ENCODE measurements at regions not wholly inside any gene's neighbourhood (a gene's known extent, or its start where the extent isn't known, plus 50 kb on each side); places are given as distances from the start of the nearest gene placed in this dataset.

GRCh38 chr3:178246004-178246403 is 290.2 kb upstream of the KCNMB2 start:
- no peak overlapping the region for H3K4me3 ChIP-seq (ENCODE audit: low read depth, low read length)
- H3K36me3 ChIP-seq (ENCODE audit: control insufficient read depth in 1 of 2, insufficient read depth in 2 of 2, low read length in 2 of 2), result no peaks in the 10 kb centered on the region
- H3K9me3 ChIP-seq (ENCODE audit: insufficient read depth, low read depth, low read length), result no peaks in the 10 kb centered on the region
- H2AFZ ChIP-seq (ENCODE audit: insufficient read depth, low read length, poor library complexity), result no peak overlapping the region
- H2AK5ac ChIP-seq (ENCODE audit: low read length), result no peak overlapping the region
- no peak overlapping the region for H3K4ac ChIP-seq (ENCODE audit: low read depth, low read length)
- no peaks in the 10 kb centered on the region for H3K27me3 ChIP-seq (ENCODE audit: insufficient read depth, low read length)
- H3K9ac ChIP-seq (ENCODE audit: low read length), result no peak overlapping the region
- no peak overlapping the region for H3K18ac ChIP-seq (ENCODE audit: low read length)
- no peak overlapping the region for H4K12ac ChIP-seq (ENCODE audit: low read depth, low read length)
- no peak overlapping the region for H2BK5ac ChIP-seq (ENCODE audit: low read depth, low read length, poor library complexity)
- H2BK120ac ChIP-seq (ENCODE audit: insufficient read depth, low read length, poor library complexity), result no peak overlapping the region
- no CpG with 5 or more reads among the region's 3 CpGs for WGBS (ENCODE audit: extremely low coverage, insufficient coverage, insufficient read length)
- H4K91ac ChIP-seq (ENCODE audit: low read depth, low read length), result no peak overlapping the region
- H3K4me2 ChIP-seq (ENCODE audit: low read length), result no peak overlapping the region
- H3K79me1 ChIP-seq (ENCODE audit: low read length), result no peaks in the 10 kb centered on the region
- no peak overlapping the region for H3K23ac ChIP-seq (ENCODE audit: low read length)
- H3K4me1 ChIP-seq (ENCODE audit: control insufficient read depth in 1 of 2, insufficient read depth in 2 of 2, low read length in 2 of 2), result no peaks in the 10 kb centered on the region
- no peak for DNase-seq
- H4K8ac ChIP-seq (ENCODE audit: low read depth, low read length), result no peak overlapping the region
- H3K14ac ChIP-seq (ENCODE audit: low read length), result no peak overlapping the region
- H3K79me2 ChIP-seq (ENCODE audit: control insufficient read depth, insufficient read depth, low read length, poor library complexity), result no peaks in the 10 kb centered on the region
- H2BK12ac ChIP-seq (ENCODE audit: low read length), result no peak overlapping the region
- no peak overlapping the region for H3K27ac ChIP-seq (ENCODE audit: low read depth, low read length)

- no peak for DNase-seq
- no peak overlapping the region for H2BK120ac ChIP-seq (ENCODE audit: insufficient read depth, low read length, poor library complexity)
- H3K9me3 ChIP-seq (ENCODE audit: insufficient read depth, low read depth, low read length), result no peaks in the 10 kb centered on the region
- H2BK12ac ChIP-seq (ENCODE audit: low read length), result no peak overlapping the region
- no peaks in the 10 kb centered on the region for H3K27me3 ChIP-seq (ENCODE audit: insufficient read depth, low read length)
- no peaks in the 10 kb centered on the region for H3K79me2 ChIP-seq (ENCODE audit: control insufficient read depth, insufficient read depth, low read length, poor library complexity)
- no peak overlapping the region for H2AFZ ChIP-seq (ENCODE audit: insufficient read depth, low read length, poor library complexity)
- no peak overlapping the region for H2BK5ac ChIP-seq (ENCODE audit: low read depth, low read length, poor library complexity)
- H3K4ac ChIP-seq (ENCODE audit: low read depth, low read length), result no peak overlapping the region
- no peak overlapping the region for H3K27ac ChIP-seq (ENCODE audit: low read depth, low read length)
- no peak overlapping the region for H3K4me2 ChIP-seq (ENCODE audit: low read length)
- WGBS (ENCODE audit: extremely low coverage, insufficient coverage, insufficient read length), result no CpG with 5 or more reads among the region's 2 CpGs
- H3K18ac ChIP-seq (ENCODE audit: low read length), result no peak overlapping the region
- H3K14ac ChIP-seq (ENCODE audit: low read length), result no peak overlapping the region
- no peak overlapping the region for H3K23ac ChIP-seq (ENCODE audit: low read length)
- H2AK5ac ChIP-seq (ENCODE audit: low read length), result no peak overlapping the region
- no peak overlapping the region for H3K4me3 ChIP-seq (ENCODE audit: low read depth, low read length)
- H3K36me3 ChIP-seq (ENCODE audit: control insufficient read depth in 1 of 2, insufficient read depth in 2 of 2, low read length in 2 of 2), result no peaks in the 10 kb centered on the region
- H3K9ac ChIP-seq (ENCODE audit: low read length), result no peak overlapping the region
- no peaks in the 10 kb centered on the region for H3K79me1 ChIP-seq (ENCODE audit: low read length)
- no peak overlapping the region for H4K8ac ChIP-seq (ENCODE audit: low read depth, low read length)
- no peaks in the 10 kb centered on the region for H3K4me1 ChIP-seq (ENCODE audit: control insufficient read depth in 1 of 2, insufficient read depth in 2 of 2, low read length in 2 of 2)
- no peak overlapping the region for H4K91ac ChIP-seq (ENCODE audit: low read depth, low read length)
- H4K12ac ChIP-seq (ENCODE audit: low read depth, low read length), result no peak overlapping the region
Observed at GRCh38 chr3:178255315-178255714, 280.9 kb upstream of the KCNMB2 start.

DNA sequence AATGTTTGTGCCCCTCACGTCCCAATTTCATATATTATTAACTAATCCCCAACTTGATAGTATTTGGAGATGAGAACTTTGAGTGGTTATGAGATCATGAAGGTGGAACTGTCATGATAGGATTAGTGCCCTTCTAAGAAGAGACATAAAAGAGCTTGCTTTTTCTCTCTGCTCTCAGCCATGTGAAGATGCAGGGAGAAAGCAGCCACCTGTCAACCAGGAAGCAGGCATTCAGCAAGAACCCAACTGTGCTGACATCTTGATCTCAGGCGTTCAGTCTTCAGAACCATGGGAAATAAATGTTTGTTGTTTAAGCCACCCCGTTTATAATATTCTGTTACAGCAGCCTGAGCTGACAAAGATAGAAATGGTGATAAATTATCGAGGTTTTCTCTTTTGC is 278.7 kb upstream of the KCNMB2 start:
- Histone ChIP-seq H3K23ac (ENCODE audit: low read length) (no peak overlapping the region), H2BK12ac (ENCODE audit: low read length) (no peak overlapping the region), H2BK120ac (ENCODE audit: insufficient read depth, low read length, poor library complexity) (no peak overlapping the region), H3K4ac (ENCODE audit: low read depth, low read length) (no peak overlapping the region), H2AK5ac (ENCODE audit: low read length) (no peak overlapping the region), H3K18ac (ENCODE audit: low read length) (no peak overlapping the region), H3K14ac (ENCODE audit: low read length) (no peak overlapping the region), H3K27me3 (ENCODE audit: insufficient read depth, low read length) (no peaks in the 10 kb centered on the region), H2AFZ (ENCODE audit: insufficient read depth, low read length, poor library complexity) (no peak overlapping the region), H3K9ac (ENCODE audit: low read length) (no peak overlapping the region), H3K36me3 (ENCODE audit: control insufficient read depth in 1 of 2, insufficient read depth in 2 of 2, low read length in 2 of 2) (no peaks in the 10 kb centered on the region), H3K79me1 (ENCODE audit: low read length) (no peaks in the 10 kb centered on the region), H3K4me1 (ENCODE audit: control insufficient read depth in 1 of 2, insufficient read depth in 2 of 2, low read length in 2 of 2) (no peaks in the 10 kb centered on the region), H4K8ac (ENCODE audit: low read depth, low read length) (no peak overlapping the region), H3K79me2 (ENCODE audit: control insufficient read depth, insufficient read depth, low read length, poor library complexity) (no peaks in the 10 kb centered on the region), H3K9me3 (ENCODE audit: insufficient read depth, low read depth, low read length) (no peaks in the 10 kb centered on the region), H3K4me2 (ENCODE audit: low read length) (no peak overlapping the region), H3K4me3 (ENCODE audit: low read depth, low read length) (no peak overlapping the region), H4K12ac (ENCODE audit: low read depth, low read length) (no peak overlapping the region), H2BK5ac (ENCODE audit: low read depth, low read length, poor library complexity) (no peak overlapping the region), H3K27ac (ENCODE audit: low read depth, low read length) (no peak overlapping the region), H4K91ac (ENCODE audit: low read depth, low read length) (no peak overlapping the region)
- no peak for DNase-seq
- whole genome bisulfite sequencing (ENCODE audit: extremely low coverage, insufficient coverage, insufficient read length), result no CpG with 5 or more reads among the region's 4 CpGs

DNA sequence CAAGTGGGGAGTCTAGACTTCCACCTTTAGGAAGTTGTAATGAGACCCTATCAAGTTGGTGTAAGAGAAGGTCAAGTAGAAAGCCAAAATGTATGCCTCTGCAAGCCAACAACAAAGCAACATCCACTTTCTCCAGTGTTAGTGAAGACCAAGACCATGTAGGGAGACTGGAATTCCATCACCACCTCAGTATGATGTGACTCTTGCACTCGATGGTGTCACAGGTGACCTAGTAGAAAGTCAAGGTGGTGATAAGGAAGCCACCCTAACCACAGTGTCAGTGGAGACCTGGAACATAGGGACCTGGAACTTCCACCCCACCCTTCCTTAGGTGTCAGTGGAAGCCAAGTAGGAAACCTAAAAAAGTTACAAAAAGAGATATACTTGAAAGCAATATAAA is 278.1 kb upstream of the KCNMB2 start:
- no peak for DNase-seq
- Histone ChIP-seq H3K27ac (ENCODE audit: low read depth, low read length) (no peak overlapping the region), H3K23ac (ENCODE audit: low read length) (no peak overlapping the region), H4K91ac (ENCODE audit: low read depth, low read length) (no peak overlapping the region), H3K14ac (ENCODE audit: low read length) (no peak overlapping the region), H2BK5ac (ENCODE audit: low read depth, low read length, poor library complexity) (no peak overlapping the region), H3K9ac (ENCODE audit: low read length) (no peak overlapping the region), H4K12ac (ENCODE audit: low read depth, low read length) (no peak overlapping the region), H3K18ac (ENCODE audit: low read length) (no peak overlapping the region), H3K27me3 (ENCODE audit: insufficient read depth, low read length) (no peaks in the 10 kb centered on the region), H2BK120ac (ENCODE audit: insufficient read depth, low read length, poor library complexity) (no peak overlapping the region), H3K4ac (ENCODE audit: low read depth, low read length) (no peak overlapping the region), H3K9me3 (ENCODE audit: insufficient read depth, low read depth, low read length) (no peaks in the 10 kb centered on the region), H3K4me3 (ENCODE audit: low read depth, low read length) (no peak overlapping the region), H2AFZ (ENCODE audit: insufficient read depth, low read length, poor library complexity) (no peak overlapping the region), H4K8ac (ENCODE audit: low read depth, low read length) (no peak overlapping the region), H3K4me2 (ENCODE audit: low read length) (no peak overlapping the region), H3K4me1 (ENCODE audit: control insufficient read depth in 1 of 2, insufficient read depth in 2 of 2, low read length in 2 of 2) (no peaks in the 10 kb centered on the region), H2BK12ac (ENCODE audit: low read length) (no peak overlapping the region), H2AK5ac (ENCODE audit: low read length) (no peak overlapping the region), H3K36me3 (ENCODE audit: control insufficient read depth in 1 of 2, insufficient read depth in 2 of 2, low read length in 2 of 2) (no peaks in the 10 kb centered on the region), H3K79me1 (ENCODE audit: low read length) (no peaks in the 10 kb centered on the region), H3K79me2 (ENCODE audit: control insufficient read depth, insufficient read depth, low read length, poor library complexity) (no peaks in the 10 kb centered on the region)
- WGBS (ENCODE audit: extremely low coverage, insufficient coverage, insufficient read length), result no CpG with 5 or more reads among the region's 1 CpG

DNA sequence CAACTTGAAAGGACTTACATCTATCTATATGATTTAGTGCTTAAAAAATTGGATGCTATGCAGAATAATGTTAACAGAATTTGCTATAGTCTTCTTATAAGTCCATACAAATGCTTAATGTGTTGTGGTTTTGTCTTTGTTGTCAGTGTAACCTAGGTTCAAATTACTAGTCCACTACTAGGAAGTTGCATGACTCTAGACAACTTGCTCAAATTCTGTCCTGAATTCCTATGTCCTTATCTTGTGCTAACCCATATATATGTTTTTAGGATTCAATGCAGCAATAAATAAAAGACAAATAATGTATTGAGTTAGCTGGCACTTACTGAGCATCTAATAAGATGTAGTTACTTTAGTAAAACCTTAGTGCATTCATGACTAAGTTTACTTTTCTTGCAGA is 276.5 kb upstream of the KCNMB2 start:
- Histone ChIP-seq H3K23ac (ENCODE audit: low read length) (no peak overlapping the region), H4K12ac (ENCODE audit: low read depth, low read length) (no peak overlapping the region), H3K4me3 (ENCODE audit: low read depth, low read length) (no peak overlapping the region), H3K79me2 (ENCODE audit: control insufficient read depth, insufficient read depth, low read length, poor library complexity) (no peaks in the 10 kb centered on the region), H3K9ac (ENCODE audit: low read length) (no peak overlapping the region), H3K27me3 (ENCODE audit: insufficient read depth, low read length) (no peaks in the 10 kb centered on the region), H3K4ac (ENCODE audit: low read depth, low read length) (no peak overlapping the region), H3K14ac (ENCODE audit: low read length) (no peak overlapping the region), H2BK12ac (ENCODE audit: low read length) (no peak overlapping the region), H3K36me3 (ENCODE audit: control insufficient read depth in 1 of 2, insufficient read depth in 2 of 2, low read length in 2 of 2) (no peaks in the 10 kb centered on the region), H2AK5ac (ENCODE audit: low read length) (no peak overlapping the region), H3K4me1 (ENCODE audit: control insufficient read depth in 1 of 2, insufficient read depth in 2 of 2, low read length in 2 of 2) (no peaks in the 10 kb centered on the region), H2BK5ac (ENCODE audit: low read depth, low read length, poor library complexity) (no peak overlapping the region), H3K9me3 (ENCODE audit: insufficient read depth, low read depth, low read length) (no peaks in the 10 kb centered on the region), H3K27ac (ENCODE audit: low read depth, low read length) (no peak overlapping the region), H3K4me2 (ENCODE audit: low read length) (no peak overlapping the region), H2AFZ (ENCODE audit: insufficient read depth, low read length, poor library complexity) (no peak overlapping the region), H3K79me1 (ENCODE audit: low read length) (no peaks in the 10 kb centered on the region), H4K8ac (ENCODE audit: low read depth, low read length) (no peak overlapping the region), H4K91ac (ENCODE audit: low read depth, low read length) (no peak overlapping the region), H3K18ac (ENCODE audit: low read length) (no peak overlapping the region), H2BK120ac (ENCODE audit: insufficient read depth, low read length, poor library complexity) (no peak overlapping the region)
- no peak for DNase-seq

Measured in trophoblast cell (in vitro differentiated cells and primary cell).